ENCODE measurements at regions not wholly inside any gene's neighbourhood (a gene's known extent, or its start where the extent isn't known, plus 50 kb on each side); places are given as distances from the start of the nearest gene placed in this dataset.

DNA sequence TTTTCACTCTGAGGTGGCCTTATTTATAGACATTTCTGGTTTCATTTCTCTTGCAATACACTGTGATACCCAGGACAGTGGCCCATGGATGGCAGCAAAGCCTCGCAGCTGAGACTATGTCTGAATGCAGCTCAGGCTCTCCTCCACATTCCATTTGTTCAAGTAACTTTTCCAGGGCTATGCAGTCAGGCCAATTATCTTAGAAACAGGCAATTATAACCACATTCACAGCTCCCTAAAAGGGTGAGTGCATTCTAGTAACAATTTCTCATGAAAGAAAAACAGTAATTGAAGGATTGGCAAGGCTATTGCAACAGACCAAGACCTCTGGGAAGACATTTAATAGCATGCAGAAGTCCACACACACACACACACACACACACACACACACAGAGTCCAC, 264.0 kb downstream of the TBC1D4 start:
- H4K5ac ChIP-seq (ENCODE audit: insufficient read length, low read depth, low read length), result no peak overlapping the region
- no peak overlapping the region for H2BK20ac ChIP-seq (ENCODE audit: low read length)
- H3K9me3 ChIP-seq (ENCODE audit: insufficient read depth in 2 of 2, low read depth in 1 of 2, low read length in 1 of 2), result no peaks in the 10 kb centered on the region
- H3K27ac ChIP-seq (ENCODE audit: low read depth, low read length), result no peak overlapping the region
- no peak overlapping the region for H3K14ac ChIP-seq (ENCODE audit: insufficient read length)
- DNase-seq (ENCODE audit: low read depth in 1 of 2, low spot score in 2 of 2) (no peak), FAIRE-seq (no peak)
- H3K9ac ChIP-seq (replicated peaks in 1 of 4; ENCODE audit: extremely low read depth in 1 of 4, low read depth in 3 of 4, low read length in 3 of 4), result no peak overlapping the region
- no peak overlapping the region for H2BK15ac ChIP-seq (ENCODE audit: low read length)
- no peaks in the 10 kb centered on the region for H3K79me2 ChIP-seq (ENCODE audit: control insufficient read depth in 1 of 2, insufficient read depth in 2 of 2, low read length in 2 of 2)
- H2BK12ac ChIP-seq (ENCODE audit: low read depth, low read length), result no peak overlapping the region
- H2BK120ac ChIP-seq (replicated peaks; ENCODE audit: low read depth, low read length), result no peak overlapping the region
- H2AFZ ChIP-seq (ENCODE audit: low read length), result no peak overlapping the region
- no peaks in the 10 kb centered on the region for H3K79me1 ChIP-seq (ENCODE audit: low read depth, low read length)
- no peak overlapping the region for H2AK5ac ChIP-seq (ENCODE audit: low read depth, low read length)
- H3K4me2 ChIP-seq (ENCODE audit: insufficient read depth in 1 of 2, low read depth in 2 of 2, low read length in 2 of 2), result no peak overlapping the region
- CTCF ChIA-PET (ENCODE audit: partially characterized antibody), result interaction anchor here (1.0 to 1.8 kb wide), 5 partner anchors 225 to 644 kb away, joined by 3 to 8 read pairs (median 3); no protein-coding TSS in a partner anchor
- no peak overlapping the region for H4K91ac ChIP-seq (replicated peaks; ENCODE audit: insufficient read length, low read length)
- H4K20me1 ChIP-seq (replicated peaks in 1 of 2; ENCODE audit: control insufficient read depth in 1 of 2, insufficient read depth in 2 of 2, low read length in 2 of 2), result no peaks in the 10 kb centered on the region
- 95% methylated on average over 1 of the region's 1 CpG; no CpG with 5 or more reads in 1 of the 2 experiments for WGBS, 2 experiments (ENCODE audit: extremely low coverage in 1 of 2, insufficient coverage in 1 of 2, insufficient read length in 1 of 2, insufficient replicate concordance in 2 of 2, low coverage in 1 of 2, low lambda C conversion rate in 2 of 2, missing lambda C conversion rate in 1 of 2)
- POLR2A ChIA-PET (ENCODE audit: partially characterized antibody), result no interaction called here
- H3K27me3 ChIP-seq (replicated peaks in 1 of 4; ENCODE audit: control insufficient read depth in 3 of 4, extremely low read depth in 1 of 4, insufficient read depth in 3 of 4, low read length in 3 of 4), result no peaks in the 10 kb centered on the region
- H3K23ac ChIP-seq (ENCODE audit: insufficient read length), result no peak overlapping the region
- no peak overlapping the region for H3K4ac ChIP-seq (replicated peaks; ENCODE audit: insufficient read length, low read depth, low read length)
- no peak overlapping the region for H3K18ac ChIP-seq (ENCODE audit: extremely low read depth, low read length)
- no peaks in the 10 kb centered on the region for H3K23me2 ChIP-seq (ENCODE audit: low read depth, low read length)
- no peak overlapping the region for H2BK5ac ChIP-seq (ENCODE audit: low read depth, low read length)
- H3K4me3 ChIP-seq (ENCODE audit: extremely low read depth in 1 of 4, insufficient read depth in 2 of 4, low read depth in 3 of 4, low read length in 4 of 4), result no peak overlapping the region
- H3K56ac ChIP-seq (replicated peaks; ENCODE audit: insufficient read length, low read depth, low read length), result no peak overlapping the region
- H3K36me3 ChIP-seq (ENCODE audit: control insufficient read depth in 2 of 4, insufficient read depth in 4 of 4, low read length in 3 of 4), result no peaks in the 10 kb centered on the region
- H3K4me1 ChIP-seq (replicated peaks in 1 of 4; ENCODE audit: control insufficient read depth in 3 of 4, insufficient read depth in 4 of 4, low read length in 3 of 4), result no peaks in the 10 kb centered on the region; a peak in 1 of 7 replicates
- no peak overlapping the region for H4K8ac ChIP-seq (ENCODE audit: extremely low read depth, insufficient read depth, low read length)
- TF ChIP-seq EP300 (IDR thresholded peaks at IDR 0.05; ENCODE audit: borderline replicate concordance in 1 of 2, low read depth in 2 of 2, low read length in 2 of 2) (no peak), JUND (IDR thresholded peaks at IDR 0.05; ENCODE audit: low read length) (no peak), SUZ12 (IDR thresholded peaks at IDR 0.05; ENCODE audit: low read length) (no peak), TAF1 (IDR thresholded peaks at IDR 0.05; ENCODE audit: low read depth, low read length) (no peak), SIX5 (IDR thresholded peaks at IDR 0.05; ENCODE audit: low read depth, low read length) (no peak), RAD21 (IDR thresholded peaks at IDR 0.05 in 1 of 2, conservative IDR thresholded peaks at IDR 0.05 in 1 of 2; ENCODE audit: low read depth in 2 of 2, low read length in 2 of 2) (no peak; a peak in 1 of 4 replicates), KDM1A (IDR thresholded peaks at IDR 0.05; ENCODE audit: borderline replicate concordance, low read length) (no peak), GABPA (IDR thresholded peaks at IDR 0.05; ENCODE audit: borderline replicate concordance, insufficient read depth, low read length) (no peak)
